Uterus (tissue), 2 donors: ENCODE measurements at regions not wholly inside any gene's neighbourhood (a gene's known extent, or its start where the extent isn't known, plus 50 kb on each side); places are given as distances from the start of the nearest gene placed in this dataset.

Experiments used
- CTCF ChIP-seq, 4 experiments: fragments of 200-600 bp in 2 of 4; fragments of 450-650 bp in 2 of 4; sonication (generic) in 2 of 4; IDR thresholded peaks; one replicate each; pipeline ENCODE4 v1.5.1; 2016 to 2019; ENCODE audit warnings: antibody characterized with exemption in 4 of 4, mild to moderate bottlenecking in 2 of 4, moderate library complexity in 1 of 4
- POLR2A ChIP-seq, 2 donors: fragments of 450-650 bp; IDR thresholded peaks; one replicate each; pipeline ENCODE4 v1.6.1; 2016; ENCODE audit warnings: antibody characterized with exemption in 2 of 2, mild to moderate bottlenecking in 1 of 2, moderate library complexity in 1 of 2

- TF ChIP-seq CTCF (IDR thresholded peaks at IDR 0.05): no peak
- TF ChIP-seq POLR2A (IDR thresholded peaks at IDR 0.05): no peak
These were observed 319.1 kb upstream of the EMCN start for GRCh38 chr4:100836929-100837328.
